Fibroblast of lung (primary cell): ENCODE measurements at regions not wholly inside any gene's neighbourhood (a gene's known extent, or its start where the extent isn't known, plus 50 kb on each side); places are given as distances from the start of the nearest gene placed in this dataset.

ENCODE experiments used
- EZH2 ChIP-seq: IDR thresholded peaks from 2 replicates; pipeline ENCODE4 v1.5.1; 2012; ENCODE audit warnings: low read length, control low read depth, mild to moderate bottlenecking; ENCODE audit errors: missing control alignments
- TF ChIP-seq, protein P1 (sequence below), 2 donors: IDR thresholded peaks in 1 of 2; conservative IDR thresholded peaks in 1 of 2; 1 replicate in 1 of 2; 2 replicates in 1 of 2; pipeline ENCODE4 v1.5.1; 2011 to 2012; ENCODE audit warnings: low read length in 2 of 2, control low read depth in 1 of 2, inconsistent platforms in 1 of 2, low read depth in 1 of 2, mild to moderate bottlenecking in 1 of 2

DNA sequence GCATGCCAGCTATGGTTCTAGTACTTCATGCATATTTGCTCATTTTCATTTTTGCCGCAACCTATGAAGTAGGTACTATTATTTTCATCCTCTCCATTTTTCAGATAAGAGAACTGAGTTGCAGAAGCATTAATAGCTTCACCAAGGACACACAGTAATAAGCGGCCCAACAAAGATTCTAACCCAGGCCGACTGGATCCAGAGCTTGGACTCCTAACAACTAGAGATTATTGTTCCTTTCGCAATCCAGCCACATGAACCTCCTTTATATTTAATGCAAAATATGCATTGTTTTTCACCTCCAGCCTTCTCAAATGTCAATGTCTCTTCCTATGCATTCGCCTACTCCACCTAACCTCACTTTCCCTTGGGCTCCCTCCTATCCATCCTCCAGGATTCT, 148.3 kb downstream of the CCDC34 start:
- TF ChIP-seq, protein P1, sequence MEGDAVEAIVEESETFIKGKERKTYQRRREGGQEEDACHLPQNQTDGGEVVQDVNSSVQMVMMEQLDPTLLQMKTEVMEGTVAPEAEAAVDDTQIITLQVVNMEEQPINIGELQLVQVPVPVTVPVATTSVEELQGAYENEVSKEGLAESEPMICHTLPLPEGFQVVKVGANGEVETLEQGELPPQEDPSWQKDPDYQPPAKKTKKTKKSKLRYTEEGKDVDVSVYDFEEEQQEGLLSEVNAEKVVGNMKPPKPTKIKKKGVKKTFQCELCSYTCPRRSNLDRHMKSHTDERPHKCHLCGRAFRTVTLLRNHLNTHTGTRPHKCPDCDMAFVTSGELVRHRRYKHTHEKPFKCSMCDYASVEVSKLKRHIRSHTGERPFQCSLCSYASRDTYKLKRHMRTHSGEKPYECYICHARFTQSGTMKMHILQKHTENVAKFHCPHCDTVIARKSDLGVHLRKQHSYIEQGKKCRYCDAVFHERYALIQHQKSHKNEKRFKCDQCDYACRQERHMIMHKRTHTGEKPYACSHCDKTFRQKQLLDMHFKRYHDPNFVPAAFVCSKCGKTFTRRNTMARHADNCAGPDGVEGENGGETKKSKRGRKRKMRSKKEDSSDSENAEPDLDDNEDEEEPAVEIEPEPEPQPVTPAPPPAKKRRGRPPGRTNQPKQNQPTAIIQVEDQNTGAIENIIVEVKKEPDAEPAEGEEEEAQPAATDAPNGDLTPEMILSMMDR (conservative IDR thresholded peaks at IDR 0.05 in 1 of 2, IDR thresholded peaks at IDR 0.05 in 1 of 2; ENCODE audit: low read depth in 1 of 2, low read length in 2 of 2), result no peak
- TF ChIP-seq EZH2, result no peak
